IMR-90 (cell line): ENCODE measurements at regions not wholly inside any gene's neighbourhood (a gene's known extent, or its start where the extent isn't known, plus 50 kb on each side); places are given as distances from the start of the nearest gene placed in this dataset.

Source experiments
- ATAC-seq: fragments of 200-7000 bp; cut with Tn5 transposase; 2 replicates; pipeline ENCODE4 v1.9.1; 2020; ENCODE audit warnings: low read depth, mild to moderate bottlenecking, moderate library complexity
- BruUV-seq: library from RNA; stranded (reverse); fragments of 400-500 nt; replicated peaks from 2 replicates; lab custom pipeline; 2021; lab: Mats Ljungman, UMichigan
- CTCF ChIA-PET: fragments of 300-600 bp; formaldehyde crosslinking; extraction: SDS; loops from one replicate; lab custom pipeline; 2021; ENCODE audit warnings: antibody characterized with exemption; lab: Yijun Ruan, JAX
- POLR2A ChIA-PET: fragments of 300-600 bp; sonication (Branson Sonifier 250); formaldehyde crosslinking; loops from one replicate; lab custom pipeline; 2022; ENCODE audit warnings: antibody characterized with exemption; ENCODE audit not compliant: unreplicated experiment; lab: Charles Lee
- DNase-seq: peaks from one replicate; pipeline ENCODE4 v3.0.0; 2013
- H2AFZ ChIP-seq: replicated peaks from 2 replicates; pipeline ENCODE3; 2013; ENCODE audit warnings: low read length, mild to moderate bottlenecking; ENCODE audit not compliant: poor library complexity
- H2AK5ac ChIP-seq: 2 replicates; pipeline ENCODE4 v1.6.1; 2013; ENCODE audit warnings: low read depth, low read length, inconsistent platforms
- H2AK9ac ChIP-seq: replicated peaks from 2 replicates; pipeline ENCODE3; 2013; ENCODE audit warnings: mild to moderate bottlenecking, low read depth, low read length, moderate library complexity; ENCODE audit not compliant: poor library complexity
- H2BK120ac ChIP-seq: 2 replicates; pipeline ENCODE4 v1.6.1; 2013; ENCODE audit warnings: low read depth, low read length, inconsistent platforms
- H2BK15ac ChIP-seq: 3 replicates; pipeline ENCODE4 v1.6.1; 2013; ENCODE audit warnings: low read depth, low read length, inconsistent platforms
- H2BK20ac ChIP-seq: 2 replicates; pipeline ENCODE4 v1.6.1; 2013; ENCODE audit warnings: low read depth, mild to moderate bottlenecking, inconsistent platforms, low read length, moderate library complexity
- H2BK5ac ChIP-seq: 2 replicates; pipeline ENCODE4 v1.6.1; 2013; ENCODE audit warnings: mild to moderate bottlenecking, low read depth, low read length, inconsistent platforms; ENCODE audit not compliant: poor library complexity, severe bottlenecking
- H3K14ac ChIP-seq: replicated peaks from 2 replicates; pipeline ENCODE4 v1.6.1; 2013; ENCODE audit warnings: low read depth, low read length, inconsistent platforms
- H3K18ac ChIP-seq: 2 replicates; pipeline ENCODE4 v1.6.1; 2013; ENCODE audit warnings: low read depth, low read length, control low read depth
- H3K23ac ChIP-seq: 2 replicates; pipeline ENCODE4 v1.6.1; 2013; ENCODE audit warnings: low read depth, low read length, inconsistent platforms
- H3K27ac ChIP-seq: 2 replicates; pipeline ENCODE4 v1.5.1; 2013; ENCODE audit warnings: mild to moderate bottlenecking, control low read depth, low read length; ENCODE audit not compliant: insufficient read depth
- H3K27me3 ChIP-seq: 2 replicates; pipeline ENCODE4 v1.6.1; 2013; ENCODE audit warnings: low read length; ENCODE audit not compliant: control insufficient read depth, insufficient read depth
- H3K36me3 ChIP-seq: 2 replicates; pipeline ENCODE4 v1.6.1; 2013; ENCODE audit warnings: low read length, mixed read lengths; ENCODE audit not compliant: control insufficient read depth, insufficient read depth
- H3K4ac ChIP-seq: 2 replicates; pipeline ENCODE4 v1.6.1; 2013; ENCODE audit warnings: low read depth, low read length, inconsistent platforms
- H3K4me1 ChIP-seq: 2 replicates; pipeline ENCODE4 v1.6.1; 2013; ENCODE audit warnings: low read length, mixed read lengths; ENCODE audit not compliant: control insufficient read depth, insufficient read depth
- H3K4me2 ChIP-seq: 2 replicates; pipeline ENCODE4 v1.6.1; 2013; ENCODE audit warnings: low read depth, mild to moderate bottlenecking, control low read depth, low read length, moderate library complexity
- H3K4me3 ChIP-seq: 2 replicates; pipeline ENCODE4 v1.5.1; 2013; ENCODE audit warnings: low read depth, mild to moderate bottlenecking, control low read depth, low read length, moderate library complexity; ENCODE audit not compliant: insufficient read depth
- H3K56ac ChIP-seq: 2 replicates; pipeline ENCODE4 v1.6.1; 2013; ENCODE audit warnings: low read length, inconsistent platforms; ENCODE audit not compliant: insufficient read depth; ENCODE audit errors: extremely low read depth
- H3K79me1 ChIP-seq, 2 experiments: 2 replicates each; pipeline ENCODE4 v1.6.1; 2013; ENCODE audit warnings: low read length in 2 of 2, inconsistent platforms in 1 of 2, low read depth in 1 of 2
- H3K9ac ChIP-seq: 2 replicates; pipeline ENCODE4 v1.6.1; 2013; ENCODE audit warnings: low read depth, low read length, control low read depth
- H3K9me1 ChIP-seq: 2 replicates; pipeline ENCODE4 v1.6.1; 2013; ENCODE audit warnings: low read length, inconsistent platforms; ENCODE audit not compliant: insufficient read depth
- H3K9me3 ChIP-seq: 2 replicates; pipeline ENCODE4 v1.6.1; 2013; ENCODE audit warnings: low read length; ENCODE audit not compliant: control insufficient read depth, insufficient read depth
- H4K20me1 ChIP-seq: 2 replicates; pipeline ENCODE4 v1.6.1; 2013; ENCODE audit warnings: low read length, inconsistent platforms; ENCODE audit not compliant: insufficient read depth
- H4K5ac ChIP-seq: 2 replicates; pipeline ENCODE4 v1.6.1; 2013; ENCODE audit warnings: mild to moderate bottlenecking, low read depth, low read length, control low read depth
- H4K8ac ChIP-seq, 2 experiments: 2 replicates each; pipeline ENCODE4 v1.6.1; 2013; ENCODE audit warnings: low read depth in 2 of 2, low read length in 2 of 2, control low read depth in 1 of 2, inconsistent platforms in 1 of 2
- H4K91ac ChIP-seq: 2 replicates; pipeline ENCODE4 v1.6.1; 2013; ENCODE audit warnings: low read depth, low read length, inconsistent platforms; ENCODE audit not compliant: insufficient read depth
- BHLHE40 ChIP-seq: fragments of 150-350 bp; IDR thresholded peaks from 2 replicates; pipeline ENCODE4 v1.6.1; 2016; ENCODE audit warnings: mild to moderate bottlenecking, low read depth, low read length
- CEBPB ChIP-seq: IDR thresholded peaks from 2 replicates; pipeline ENCODE4 v1.6.1; 2012; ENCODE audit warnings: low read depth, low read length, improper control_type of control experiment
- CHD1 ChIP-seq: IDR thresholded peaks from 2 replicates; pipeline ENCODE4 v1.6.1; 2012; ENCODE audit warnings: low read depth, low read length, improper control_type of control experiment
- MAFK ChIP-seq: IDR thresholded peaks from 2 replicates; pipeline ENCODE4 v1.6.1; 2012; ENCODE audit warnings: low read depth, low read length, improper control_type of control experiment
- MAZ ChIP-seq: IDR thresholded peaks from 2 replicates; pipeline ENCODE4 v1.6.1; 2012; ENCODE audit warnings: low read depth, mild to moderate bottlenecking, low read length, improper control_type of control experiment, moderate library complexity, borderline replicate concordance
- MXI1 ChIP-seq: IDR thresholded peaks from 2 replicates; pipeline ENCODE4 v1.6.1; 2012; ENCODE audit warnings: low read depth, mild to moderate bottlenecking, low read length, moderate library complexity, borderline replicate concordance
- NFE2L2 ChIP-seq: fragments of 150-350 bp; IDR thresholded peaks from 2 replicates; pipeline ENCODE4 v1.6.1; 2016; ENCODE audit warnings: low read depth, mild to moderate bottlenecking, low read length
- POLR2A ChIP-seq: IDR thresholded peaks from 2 replicates; pipeline ENCODE4 v1.6.1; 2012; ENCODE audit warnings: mild to moderate bottlenecking, low read depth, low read length
- RAD21 ChIP-seq: IDR thresholded peaks from 2 replicates; pipeline ENCODE4 v1.6.1; 2012; ENCODE audit warnings: low read length, improper control_type of control experiment
- RCOR1 ChIP-seq: IDR thresholded peaks from 2 replicates; pipeline ENCODE4 v1.6.1; 2012; ENCODE audit warnings: mild to moderate bottlenecking, low read length, improper control_type of control experiment; ENCODE audit not compliant: insufficient replicate concordance
- RFX5 ChIP-seq: IDR thresholded peaks from 2 replicates; pipeline ENCODE4 v1.8.0; 2012; ENCODE audit warnings: low read depth, mild to moderate bottlenecking, low read length, moderate library complexity
- SMC3 ChIP-seq: fragments of 150-350 bp; IDR thresholded peaks from 2 replicates; pipeline ENCODE4 v1.6.1; 2016; ENCODE audit warnings: low read depth, mild to moderate bottlenecking, antibody characterized with exemption, low read length, moderate library complexity
- WGBS, 2 experiments: methylation state at CpG; one replicate each; pipeline versions ENCODE4 v1.1.5 to v1.1.7; 2013; ENCODE audit warnings: missing lambda C conversion rate in 2 of 2; ENCODE audit not compliant: insufficient read length in 1 of 2; ENCODE audit errors: extremely low coverage in 2 of 2; 5-methylcytosine and 5-hydroxymethylcytosine counted together
- dilution Hi-C: fragments of 300-500 bp; cut with HindIII; formaldehyde crosslinking; loops from one replicate; pipeline ENCODE4 v1.14.3; 2018; ENCODE audit warnings: low sequenced_read_pairs; ENCODE audit not compliant: unreplicated experiment
- in situ Hi-C: fragments of 300-500 bp; cut with MboI; formaldehyde crosslinking; loops from 3 replicates; pipeline ENCODE4 v1.14.3; 2019; ENCODE audit warnings: low sequenced_read_pairs, inconsistent platforms, mixed read lengths
- intact Hi-C: fragments of 100-400 bp; cut with micrococcal nuclease; formaldehyde crosslinking; loops from 2 replicates; pipeline ENCODE4 v1.10.0; 2022
- TF ChIP-seq, protein P1 (sequence below): conservative IDR thresholded peaks from 2 replicates; pipeline ENCODE4 v1.5.1; 2012; ENCODE audit warnings: mild to moderate bottlenecking, low read depth, low read length, improper control_type of control experiment

DNA sequence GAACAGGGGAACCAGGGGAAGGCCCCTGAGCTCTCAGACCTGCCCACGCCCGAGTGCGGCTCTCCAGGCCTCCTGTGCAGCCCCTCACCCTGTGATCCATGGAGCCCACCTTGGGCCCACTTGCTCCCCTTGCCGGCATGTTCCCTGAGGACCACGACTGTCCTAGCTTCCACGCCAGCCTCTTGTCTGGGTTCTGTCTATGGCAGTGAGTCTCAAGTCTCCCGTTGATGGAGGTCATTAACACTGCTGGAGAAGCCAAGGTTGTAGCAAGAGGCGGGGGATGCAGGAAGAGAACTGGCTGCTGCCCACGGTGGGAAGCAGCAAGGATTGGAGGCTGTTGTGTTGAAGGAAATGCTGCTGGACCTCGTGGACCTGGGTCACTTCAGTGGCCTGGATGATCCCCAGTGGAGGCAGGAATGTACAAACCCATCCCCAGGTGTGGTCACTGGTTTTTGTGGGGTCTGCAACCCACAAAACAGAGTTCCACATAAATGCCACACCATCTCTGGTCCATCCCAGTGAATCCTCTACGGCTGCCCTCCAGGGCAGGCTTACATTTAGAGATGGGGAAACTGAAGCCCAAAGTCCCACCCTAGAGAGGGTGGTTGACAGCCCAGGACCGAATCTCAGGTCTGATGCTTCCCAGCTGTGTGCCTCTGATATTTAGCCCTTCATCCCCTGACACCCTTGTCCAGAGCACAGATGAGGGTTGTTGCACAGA is 150.3 kb downstream of the NDUFA10 start:
- H3K9ac ChIP-seq = no peak overlapping the region
- H3K27me3 ChIP-seq = no peaks in the 10 kb centered on the region
- no peak overlapping the region for H4K8ac ChIP-seq
- H2BK120ac ChIP-seq = no peak overlapping the region
- H3K27ac ChIP-seq = no peak overlapping the region
- no peak overlapping the region for H3K56ac ChIP-seq
- no peak overlapping the region for H2AFZ ChIP-seq
- H3K18ac ChIP-seq = no peak overlapping the region
- TF ChIP-seq SMC3 (no peak), MXI1 (no peak), POLR2A (no peak), MAFK (no peak), CEBPB (no peak), NFE2L2 (no peak), RFX5 (no peak), BHLHE40 (no peak), RAD21 (no peak), MAZ (no peak), CHD1 (no peak), RCOR1 (no peak)
- TF ChIP-seq, protein P1, sequence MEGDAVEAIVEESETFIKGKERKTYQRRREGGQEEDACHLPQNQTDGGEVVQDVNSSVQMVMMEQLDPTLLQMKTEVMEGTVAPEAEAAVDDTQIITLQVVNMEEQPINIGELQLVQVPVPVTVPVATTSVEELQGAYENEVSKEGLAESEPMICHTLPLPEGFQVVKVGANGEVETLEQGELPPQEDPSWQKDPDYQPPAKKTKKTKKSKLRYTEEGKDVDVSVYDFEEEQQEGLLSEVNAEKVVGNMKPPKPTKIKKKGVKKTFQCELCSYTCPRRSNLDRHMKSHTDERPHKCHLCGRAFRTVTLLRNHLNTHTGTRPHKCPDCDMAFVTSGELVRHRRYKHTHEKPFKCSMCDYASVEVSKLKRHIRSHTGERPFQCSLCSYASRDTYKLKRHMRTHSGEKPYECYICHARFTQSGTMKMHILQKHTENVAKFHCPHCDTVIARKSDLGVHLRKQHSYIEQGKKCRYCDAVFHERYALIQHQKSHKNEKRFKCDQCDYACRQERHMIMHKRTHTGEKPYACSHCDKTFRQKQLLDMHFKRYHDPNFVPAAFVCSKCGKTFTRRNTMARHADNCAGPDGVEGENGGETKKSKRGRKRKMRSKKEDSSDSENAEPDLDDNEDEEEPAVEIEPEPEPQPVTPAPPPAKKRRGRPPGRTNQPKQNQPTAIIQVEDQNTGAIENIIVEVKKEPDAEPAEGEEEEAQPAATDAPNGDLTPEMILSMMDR = no peak
- H2BK20ac ChIP-seq = no peak overlapping the region
- no peak overlapping the region for H3K23ac ChIP-seq
- H3K36me3 ChIP-seq = no peaks in the 10 kb centered on the region
- in situ Hi-C loops (no loop called here), dilution Hi-C loops (no loop called here), intact Hi-C loops (no loop called here)
- 64% methylated on average over 3 of the region's 12 CpGs; no CpG with 5 or more reads in 1 of the 2 experiments for WGBS, 2 experiments
- DNase-seq (no peak), ATAC-seq (no peak)
- H4K91ac ChIP-seq = no peak overlapping the region
- POLR2A ChIA-PET = no interaction called here
- H2BK15ac ChIP-seq = no peak overlapping the region
- H2BK5ac ChIP-seq = no peak overlapping the region
- no peaks in the 10 kb centered on the region for H4K20me1 ChIP-seq
- no peak overlapping the region for H2AK9ac ChIP-seq
- H3K9me3 ChIP-seq = peaks cover 18% of the 10 kb centered on the region
- no peaks in the 10 kb centered on the region for H3K9me1 ChIP-seq
- no peak overlapping the region for H2AK5ac ChIP-seq
- no peak overlapping the region for H3K4ac ChIP-seq
- BruUV-seq = no TSS peak
- no peak overlapping the region for H3K14ac ChIP-seq
- CTCF ChIA-PET = no interaction called here
- no peaks in the 10 kb centered on the region for H3K79me1 ChIP-seq
- H3K4me2 ChIP-seq = no peak overlapping the region
- no peaks in the 10 kb centered on the region for H3K4me1 ChIP-seq
- no peak overlapping the region for H4K5ac ChIP-seq
- H3K4me3 ChIP-seq = no peak overlapping the region
